Activated CD8-positive, alpha-beta memory T cell treated with anti-CD3 and anti-CD28 coated beads for 48 hours (primary cell): ENCODE measurements at regions not wholly inside any gene's neighbourhood (a gene's known extent, or its start where the extent isn't known, plus 50 kb on each side); places are given as distances from the start of the nearest gene placed in this dataset.

Experiments used
- DNase-seq, 3 experiments: peaks; one replicate each; pipeline ENCODE4 v3.0.0-alpha.2; 2020; ENCODE audit warnings: low read depth in 2 of 3, low spot score in 2 of 3

GRCh38 chr4:174122705-174123104, 160.8 kb downstream of the FBXO8 start:
- no peak for DNase-seq

DNA sequence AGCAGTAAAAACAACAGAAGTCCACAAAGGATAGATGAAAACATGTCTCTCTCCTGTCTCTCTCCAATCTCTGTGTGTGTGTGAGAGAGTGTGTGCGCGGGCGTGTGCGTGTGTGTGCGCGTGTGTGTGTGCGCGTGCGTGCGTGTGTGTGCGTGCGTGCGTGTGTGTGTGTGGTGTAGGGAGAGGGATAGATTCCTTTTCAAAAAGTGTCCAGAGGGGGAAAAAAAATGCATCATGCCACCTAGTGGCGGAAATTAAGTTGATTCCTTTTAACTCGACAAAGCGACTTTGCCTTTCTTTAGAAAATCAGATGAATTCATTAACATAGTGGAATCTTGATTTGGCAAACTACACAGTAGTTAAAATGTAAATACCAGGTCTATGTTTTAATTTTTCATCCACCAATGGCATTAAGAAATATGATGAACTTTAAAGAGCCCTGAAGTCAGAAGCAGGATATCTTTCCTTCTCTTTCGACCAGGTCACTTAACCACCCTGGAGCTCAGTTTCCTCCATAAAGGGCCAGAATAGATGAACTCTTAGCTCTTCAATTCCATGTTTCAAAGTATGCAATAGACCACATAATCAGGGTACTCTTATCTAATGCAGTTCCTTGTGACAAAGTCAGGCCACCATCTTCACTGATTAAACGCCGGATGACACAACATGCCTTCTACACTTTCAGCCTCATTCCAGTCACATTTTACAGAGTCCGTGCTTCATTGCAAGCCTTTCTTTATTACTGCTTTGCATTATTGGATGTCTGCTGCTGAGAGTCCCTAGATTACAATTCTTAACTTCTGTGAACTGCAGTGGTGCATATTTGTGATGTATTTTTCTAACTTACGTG, 162.8 kb downstream of the FBXO8 start:
- DNase-seq: no peak

DNA sequence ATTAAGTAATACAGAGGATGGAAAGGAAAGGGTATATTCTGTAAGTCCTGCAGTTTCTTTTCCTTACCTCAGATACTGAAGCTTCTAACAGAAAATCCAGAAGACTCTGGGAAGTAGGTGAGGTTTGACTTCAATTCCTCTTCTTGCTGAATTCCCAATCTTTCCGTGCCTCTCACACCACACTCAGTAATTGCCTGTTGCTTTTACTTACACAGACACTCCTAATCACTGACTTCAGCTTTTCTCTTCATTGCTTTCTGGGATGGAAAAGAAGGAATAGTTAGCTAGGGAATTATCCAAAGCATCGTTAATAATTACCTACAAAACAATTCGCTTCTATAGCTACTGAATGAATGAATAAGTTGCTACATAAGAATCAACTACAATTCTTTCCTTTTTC, 163.6 kb downstream of the FBXO8 start:
- DNase-seq: no peak

- no peak for DNase-seq
Measured at GRCh38 chr4:174119051-174119450, 164.4 kb downstream of the FBXO8 start.

DNA sequence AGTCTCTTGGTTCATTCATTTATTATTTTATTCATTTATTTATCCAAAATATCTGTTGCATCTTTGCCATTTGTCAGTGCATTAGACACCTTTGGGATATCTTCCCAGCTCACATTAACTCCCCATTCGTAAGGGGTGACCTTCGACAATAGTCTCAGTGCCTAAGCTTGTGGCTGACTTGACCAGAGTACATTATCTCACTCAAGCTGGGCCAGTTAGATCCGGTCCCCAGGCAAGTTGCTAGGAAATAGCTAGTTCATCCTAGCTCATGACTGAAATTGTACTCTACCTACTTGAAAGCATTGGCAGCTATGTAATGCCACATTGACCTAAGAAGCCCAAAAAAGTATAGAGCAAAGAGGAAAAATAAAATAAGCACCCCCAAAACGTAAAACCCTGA, 165.3 kb downstream of the FBXO8 start:
- DNase-seq: no peak

DNA sequence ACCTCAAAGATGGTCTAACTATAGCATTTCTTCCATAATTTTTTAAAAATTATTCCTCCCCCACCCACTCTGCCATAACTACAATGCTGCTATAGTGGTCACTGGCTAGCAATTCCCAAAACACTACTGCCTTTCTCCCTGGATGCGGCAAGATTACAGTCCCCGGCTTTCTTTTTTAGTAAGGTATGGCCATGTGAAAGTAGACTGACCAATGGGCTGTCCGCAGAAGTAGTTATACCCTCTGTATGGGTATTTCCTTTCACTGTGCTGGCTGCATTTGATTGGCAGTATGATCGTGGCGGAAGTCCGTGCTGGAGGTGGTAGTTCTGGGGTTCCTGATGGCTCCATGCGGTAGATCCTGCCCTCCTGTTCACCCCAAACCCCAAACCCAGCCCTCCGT, 166.0 kb downstream of the FBXO8 start:
- no peak for DNase-seq

- no peak for DNase-seq
Measured at GRCh38 chr4:174116021-174116420, 167.4 kb downstream of the FBXO8 start.

GRCh38 chr4:174111422-174111821, 172.0 kb downstream of the FBXO8 start:
- DNase-seq: no peak

- no peak for DNase-seq
Measured at GRCh38 chr4:174110180-174110579, 173.3 kb downstream of the FBXO8 start.

DNA sequence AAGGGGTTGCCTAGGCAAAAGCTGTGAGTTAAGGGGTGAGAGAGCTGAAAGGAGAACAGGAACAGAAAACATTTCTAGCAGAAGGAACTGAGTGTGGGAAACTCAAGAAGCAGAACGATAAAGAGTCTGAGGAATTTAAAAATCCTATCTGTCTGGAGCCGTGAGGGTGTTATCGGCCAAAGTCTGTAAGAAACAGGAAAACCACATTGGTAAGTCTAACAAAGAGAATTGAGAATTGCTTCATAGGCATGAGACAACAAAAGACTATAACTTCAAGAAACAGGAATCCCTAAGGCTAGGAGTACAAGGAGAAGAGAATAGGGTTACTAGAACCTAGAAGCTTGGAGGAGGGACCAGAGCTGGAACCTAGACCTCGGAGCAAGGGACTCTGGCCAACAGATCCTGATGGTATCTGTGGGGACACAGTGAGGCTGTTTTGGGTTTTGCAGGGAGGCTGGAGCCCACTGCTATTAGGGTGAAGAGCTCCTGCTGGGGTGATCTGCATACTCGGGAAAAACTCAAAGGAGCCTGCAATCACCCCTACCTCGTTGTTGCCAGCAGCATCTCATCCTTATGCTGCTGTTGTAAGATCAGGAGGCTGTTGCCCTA, 175.6 kb downstream of the FBXO8 start:
- no peak for DNase-seq

- DNase-seq: no peak
Measured at GRCh38 chr4:174105202-174105601, 178.3 kb downstream of the FBXO8 start.

DNA sequence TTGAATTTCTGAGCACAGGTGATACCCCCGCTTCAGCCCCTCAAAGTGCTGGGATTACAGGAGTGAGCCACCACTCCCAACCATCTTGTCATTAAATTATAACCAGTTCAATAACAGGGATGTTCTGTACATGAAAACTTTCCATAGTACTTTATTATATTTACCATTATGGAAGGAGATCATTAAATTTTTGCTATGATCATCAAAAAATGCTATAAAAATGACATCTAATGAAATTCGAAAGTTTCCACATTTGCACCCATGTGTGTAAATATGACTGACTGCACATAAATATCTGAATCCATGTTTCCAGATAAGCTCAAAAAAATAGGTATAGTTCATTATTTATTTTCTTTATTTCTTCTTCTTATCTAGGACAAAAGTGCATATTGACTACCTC, 182.6 kb downstream of the FBXO8 start:
- DNase-seq: no peak

- DNase-seq: no peak
Measured at GRCh38 chr4:174099712-174100111, 183.8 kb downstream of the FBXO8 start.

- DNase-seq: no peak
Measured at GRCh38 chr4:174096999-174097398, 186.5 kb downstream of the FBXO8 start.

- no peak for DNase-seq
Measured at GRCh38 chr4:174096456-174096855, 187.0 kb downstream of the FBXO8 start.

- DNase-seq: no peak
Measured at GRCh38 chr4:174091130-174091529, 192.3 kb downstream of the FBXO8 start.

DNA sequence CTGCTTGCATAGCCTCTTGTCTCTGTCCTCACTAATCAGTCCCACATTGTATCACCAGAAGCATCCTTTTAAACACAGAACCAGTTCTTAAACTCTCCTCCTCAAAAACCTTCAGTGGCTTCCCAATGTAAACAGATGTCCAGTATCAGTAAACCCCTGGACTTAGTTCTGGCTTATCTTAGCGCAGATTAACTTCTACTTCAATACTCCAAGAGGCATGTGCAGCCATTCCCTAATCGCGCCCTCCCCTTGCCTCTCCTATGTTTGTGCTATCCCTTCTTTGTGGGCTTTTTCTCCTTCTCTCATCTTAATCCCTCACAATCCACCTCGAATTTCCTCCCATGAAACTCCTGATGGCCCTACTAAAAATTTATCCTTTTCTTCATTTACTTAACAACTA, 193.8 kb downstream of the FBXO8 start:
- no peak for DNase-seq

GRCh38 chr4:174088795-174089194, 194.7 kb downstream of the FBXO8 start:
- no peak for DNase-seq

DNA sequence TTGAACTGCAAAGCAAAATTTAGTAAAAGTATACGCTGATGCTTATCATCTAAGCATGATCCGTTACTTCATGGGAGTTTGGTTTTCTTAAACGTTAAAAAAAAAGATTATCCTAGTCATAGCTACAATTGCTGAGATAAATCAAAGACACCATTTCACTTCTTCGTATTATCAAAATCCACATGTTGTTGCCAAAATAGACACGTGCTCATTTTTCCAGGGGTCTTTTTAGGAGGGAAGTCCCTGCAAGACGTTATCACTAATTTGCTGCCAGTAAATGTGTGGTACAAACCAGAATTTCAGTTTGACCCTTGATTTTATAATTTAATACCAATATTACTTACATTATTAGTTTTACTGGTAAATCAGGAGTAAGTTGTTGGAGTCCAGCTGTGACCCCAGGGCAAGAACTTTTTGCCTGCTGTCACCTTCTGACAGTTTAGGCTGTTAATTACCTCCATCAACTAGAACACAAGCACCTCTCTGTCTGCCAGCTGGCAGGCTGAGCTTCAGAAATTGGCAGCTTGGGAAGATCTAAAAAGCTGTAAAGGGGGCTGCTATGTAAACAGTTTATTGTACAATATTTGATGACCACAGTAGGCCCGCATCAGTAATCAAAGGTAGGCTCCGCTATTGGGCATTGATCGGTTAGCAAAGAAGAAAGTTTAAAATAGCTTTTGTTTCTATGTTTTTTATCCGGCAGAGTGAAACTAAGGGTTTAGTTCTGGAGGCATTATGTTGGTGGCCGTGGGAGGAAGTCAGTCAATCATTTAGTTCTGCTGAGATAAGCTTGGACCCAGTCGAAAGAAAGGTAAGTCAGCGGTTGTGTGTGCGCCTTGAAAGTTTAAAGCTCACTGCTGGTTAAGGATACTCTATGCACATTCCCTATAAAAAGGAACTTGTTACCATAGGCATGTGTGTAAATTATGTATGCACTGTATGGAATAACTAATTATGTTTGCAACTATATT, 196.4 kb downstream of the FBXO8 start:
- DNase-seq: no peak

DNA sequence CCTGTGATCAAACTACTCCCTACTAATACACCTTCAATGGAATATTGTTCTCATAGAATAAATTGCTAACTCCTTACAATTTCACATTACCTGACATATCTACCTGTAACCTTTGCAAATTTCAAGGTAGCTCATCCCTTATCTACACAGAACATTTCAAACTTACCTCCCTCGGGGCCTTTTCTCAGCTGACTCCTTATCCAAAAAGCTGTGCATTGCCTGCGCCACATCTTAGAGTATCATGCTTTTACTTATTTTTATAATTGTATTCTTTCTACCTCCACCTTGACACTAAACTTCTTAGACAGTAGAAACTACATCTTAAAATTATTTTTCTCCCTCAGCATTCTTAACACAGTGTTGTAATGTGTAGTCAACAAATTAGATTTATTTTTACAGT, 198.5 kb downstream of the FBXO8 start:
- no peak for DNase-seq

DNA sequence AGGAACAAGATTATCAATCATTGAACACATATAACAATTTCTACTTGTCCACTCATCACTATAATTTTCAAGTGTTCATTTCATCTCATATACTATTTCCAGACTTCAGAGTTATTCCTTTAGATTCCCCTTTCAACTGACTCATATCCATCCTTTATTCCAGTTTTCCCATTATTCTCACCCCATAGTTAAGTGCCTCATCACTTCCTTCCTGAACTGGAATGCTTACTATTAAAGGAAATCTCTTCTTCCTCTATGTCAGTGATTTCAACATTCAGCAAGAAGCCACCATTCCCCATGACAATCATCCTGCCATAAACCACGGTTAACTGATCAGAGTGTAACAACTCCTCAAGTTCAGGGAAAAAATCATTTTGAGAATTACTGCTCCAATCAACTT, 198.9 kb downstream of the FBXO8 start:
- no peak for DNase-seq

DNA sequence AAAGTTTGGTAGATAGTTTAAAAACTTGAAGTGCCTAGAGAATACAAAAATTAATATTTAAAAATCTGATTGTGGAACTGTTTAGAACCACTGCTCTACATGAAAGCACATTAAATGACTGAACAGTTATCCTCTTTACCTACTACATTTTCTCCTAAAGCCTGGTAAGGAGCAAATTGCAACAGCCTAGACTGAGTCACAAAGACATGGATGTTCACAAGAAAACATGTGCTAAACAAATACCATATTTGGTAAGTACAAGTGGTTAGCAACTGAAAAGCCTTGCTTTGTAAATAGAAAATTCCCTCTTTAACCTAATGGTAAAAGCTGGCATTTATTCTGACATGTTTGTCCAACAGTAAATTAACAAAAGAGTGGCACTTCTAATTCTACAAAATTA, 203.1 kb downstream of the FBXO8 start:
- DNase-seq: no peak
